ENCODE measurements at regions not wholly inside any gene's neighbourhood (a gene's known extent, or its start where the extent isn't known, plus 50 kb on each side); places are given as distances from the start of the nearest gene placed in this dataset.

- no peaks in the 10 kb centered on the region for H3K9me3 Mint-ChIP-seq (ENCODE audit: unreplicated experiment)
- DNase-seq (ENCODE audit: unreplicated experiment): no peak
- H3K4me3 Mint-ChIP-seq (ENCODE audit: unreplicated experiment): no peak overlapping the region
- BruUV-seq (replicated peaks): no TSS peak
- intact Hi-C loops (cut with micrococcal nuclease): no loop called here
- H3K36me3 Mint-ChIP-seq (ENCODE audit: insufficient read depth, unreplicated experiment): peaks cover 6% of the 10 kb centered on the region
- H3K27me3 Mint-ChIP-seq (ENCODE audit: insufficient read depth, unreplicated experiment): no peaks in the 10 kb centered on the region
- ChIA-PET POLR2A (interaction anchor here (0.9 to 1.1 kb wide), 2 partner anchors 12 to 477 kb away, joined by 3 read pairs; partner anchors contain the start of gene KLF6), CTCF (no interaction called here)
- H3K27ac Mint-ChIP-seq (ENCODE audit: low read depth, unreplicated experiment): no peak overlapping the region
- TF ChIP-seq, protein P1, sequence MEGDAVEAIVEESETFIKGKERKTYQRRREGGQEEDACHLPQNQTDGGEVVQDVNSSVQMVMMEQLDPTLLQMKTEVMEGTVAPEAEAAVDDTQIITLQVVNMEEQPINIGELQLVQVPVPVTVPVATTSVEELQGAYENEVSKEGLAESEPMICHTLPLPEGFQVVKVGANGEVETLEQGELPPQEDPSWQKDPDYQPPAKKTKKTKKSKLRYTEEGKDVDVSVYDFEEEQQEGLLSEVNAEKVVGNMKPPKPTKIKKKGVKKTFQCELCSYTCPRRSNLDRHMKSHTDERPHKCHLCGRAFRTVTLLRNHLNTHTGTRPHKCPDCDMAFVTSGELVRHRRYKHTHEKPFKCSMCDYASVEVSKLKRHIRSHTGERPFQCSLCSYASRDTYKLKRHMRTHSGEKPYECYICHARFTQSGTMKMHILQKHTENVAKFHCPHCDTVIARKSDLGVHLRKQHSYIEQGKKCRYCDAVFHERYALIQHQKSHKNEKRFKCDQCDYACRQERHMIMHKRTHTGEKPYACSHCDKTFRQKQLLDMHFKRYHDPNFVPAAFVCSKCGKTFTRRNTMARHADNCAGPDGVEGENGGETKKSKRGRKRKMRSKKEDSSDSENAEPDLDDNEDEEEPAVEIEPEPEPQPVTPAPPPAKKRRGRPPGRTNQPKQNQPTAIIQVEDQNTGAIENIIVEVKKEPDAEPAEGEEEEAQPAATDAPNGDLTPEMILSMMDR (IDR thresholded peaks at IDR 0.05; ENCODE audit: unreplicated experiment): no peak
- H3K4me1 Mint-ChIP-seq (ENCODE audit: insufficient read depth, unreplicated experiment): peaks cover 32% of the 10 kb centered on the region
Measured at GRCh38 chr10:4262449-4262848, 477.4 kb upstream of the KLF6 start.

DNA sequence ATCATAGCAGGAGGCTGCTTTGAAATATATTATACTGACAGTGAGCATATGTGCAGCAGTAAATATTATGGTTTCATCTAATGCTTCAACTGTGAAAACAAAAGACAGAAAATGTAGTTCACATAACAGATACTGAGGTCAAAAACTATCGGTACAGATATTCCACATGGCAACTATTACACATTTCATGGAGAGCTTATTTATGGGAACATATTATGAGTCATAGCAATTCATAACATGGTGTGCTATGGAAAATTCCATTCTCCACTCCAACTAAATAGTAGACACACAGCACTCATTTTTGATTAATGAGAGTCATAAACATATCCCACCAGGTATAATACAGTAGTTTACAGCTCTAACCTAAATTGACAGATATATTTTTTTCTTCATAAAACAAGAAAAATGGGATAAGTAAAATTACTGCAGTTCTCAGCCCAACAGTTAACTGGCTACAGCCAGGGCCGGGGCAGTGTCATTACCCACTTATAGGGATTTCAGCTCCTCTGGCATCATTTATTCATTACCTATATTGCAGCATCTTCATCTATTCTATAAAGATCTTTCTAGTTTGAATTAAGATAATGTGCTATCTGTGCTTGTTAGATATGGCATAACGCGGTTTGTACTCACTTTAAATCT is 475.6 kb upstream of the KLF6 start:
- no TSS peak for BruUV-seq (replicated peaks)

GRCh38 chr10:4257939-4258465 is 473.0 kb upstream of the KLF6 start:
- CTCF ChIA-PET: no interaction called here
- TF ChIP-seq, protein P1 (IDR thresholded peaks at IDR 0.05; ENCODE audit: unreplicated experiment): no peak

More for the DNA sequence above, 475.6 kb upstream of the KLF6 start:
- intact Hi-C loops (cut with micrococcal nuclease): no loop called here
- peaks cover 8% of the 10 kb centered on the region for H3K9me3 Mint-ChIP-seq (ENCODE audit: unreplicated experiment)
- TF ChIP-seq, protein P1 (IDR thresholded peaks at IDR 0.05; ENCODE audit: unreplicated experiment): no peak
- ChIA-PET CTCF (interaction anchor here (0.6 to 0.9 kb wide), 2 partner anchors 10 to 505 kb away, joined by 3 read pairs; no protein-coding TSS in a partner anchor), POLR2A (interaction anchor here (0.7 to 1.6 kb wide), 17 partner anchors 9 to 478 kb away, joined by 3 to 13 read pairs (median 3); partner anchors contain the start of gene KLF6)
- no peaks in the 10 kb centered on the region for H3K27me3 Mint-ChIP-seq (ENCODE audit: insufficient read depth, unreplicated experiment)
- H3K27ac Mint-ChIP-seq (ENCODE audit: low read depth, unreplicated experiment): peak overlapping the region; percentile 98
- H3K36me3 Mint-ChIP-seq (ENCODE audit: insufficient read depth, unreplicated experiment): peaks cover 6% of the 10 kb centered on the region
- H3K4me3 Mint-ChIP-seq (ENCODE audit: unreplicated experiment): peak overlapping the region; percentile 40
- DNase-seq (ENCODE audit: unreplicated experiment): peak; percentile 60
- peaks cover 16% of the 10 kb centered on the region for H3K4me1 Mint-ChIP-seq (ENCODE audit: insufficient read depth, unreplicated experiment)

DNA sequence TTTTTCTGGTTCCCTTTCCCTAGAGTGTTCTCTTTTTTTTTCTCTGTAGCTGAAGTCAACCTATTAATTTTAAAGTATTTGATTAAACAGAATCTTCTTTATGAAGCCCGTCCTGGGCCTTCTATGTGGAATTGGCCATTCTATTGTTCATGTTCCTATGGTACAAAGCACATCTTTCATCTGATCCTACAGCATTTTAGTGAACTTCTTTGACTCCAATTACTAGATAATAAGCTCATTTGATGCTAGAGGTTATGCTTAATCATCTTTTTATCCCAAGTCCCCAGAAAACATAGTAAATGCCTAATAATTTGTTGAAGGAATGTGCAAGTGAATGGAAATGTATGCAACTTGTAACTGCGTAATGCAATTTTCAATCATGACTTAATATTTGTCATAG is 472.0 kb upstream of the KLF6 start:
- Mint-ChIP-seq H3K36me3 (ENCODE audit: insufficient read depth, unreplicated experiment) (peaks cover 4% of the 10 kb centered on the region), H3K4me3 (ENCODE audit: unreplicated experiment) (no peak overlapping the region), H3K27me3 (ENCODE audit: insufficient read depth, unreplicated experiment) (no peaks in the 10 kb centered on the region), H3K27ac (ENCODE audit: low read depth, unreplicated experiment) (no peak overlapping the region), H3K9me3 (ENCODE audit: unreplicated experiment) (peaks cover 9% of the 10 kb centered on the region), H3K4me1 (ENCODE audit: insufficient read depth, unreplicated experiment) (peaks cover 13% of the 10 kb centered on the region)
- ChIA-PET CTCF (interaction anchor here (0.6 to 0.7 kb wide), 2 partner anchors 13 to 644 kb away, joined by 3 to 4 read pairs; no protein-coding TSS in a partner anchor), POLR2A (interaction anchor here (0.6 to 0.8 kb wide), 4 partner anchors 10 to 406 kb away, joined by 3 to 4 read pairs (median 3); no protein-coding TSS in a partner anchor)
- DNase-seq (ENCODE audit: unreplicated experiment): no peak
- TF ChIP-seq, protein P1 (IDR thresholded peaks at IDR 0.05; ENCODE audit: unreplicated experiment): no peak
- BruUV-seq (replicated peaks): no TSS peak
- intact Hi-C loops (cut with micrococcal nuclease): no loop called here

More at GRCh38 chr10:4257939-4258465, 473.0 kb upstream of the KLF6 start:
- intact Hi-C loops (cut with micrococcal nuclease): no loop called here
- no TSS peak for BruUV-seq (replicated peaks)
- no peak for DNase-seq (ENCODE audit: unreplicated experiment)
- Mint-ChIP-seq H3K4me3 (ENCODE audit: unreplicated experiment) (no peak overlapping the region), H3K4me1 (ENCODE audit: insufficient read depth, unreplicated experiment) (peaks cover 16% of the 10 kb centered on the region), H3K36me3 (ENCODE audit: insufficient read depth, unreplicated experiment) (peaks cover 6% of the 10 kb centered on the region), H3K27me3 (ENCODE audit: insufficient read depth, unreplicated experiment) (no peaks in the 10 kb centered on the region), H3K27ac (ENCODE audit: low read depth, unreplicated experiment) (no peak overlapping the region), H3K9me3 (ENCODE audit: unreplicated experiment) (peaks cover 9% of the 10 kb centered on the region)
- POLR2A ChIA-PET: interaction anchor here (0.9 to 2.2 kb wide), 2 partner anchors 10 to 472 kb away, joined by 3 to 6 read pairs; partner anchors contain the start of gene KLF6
